HL-60 (cell line): ENCODE measurements at regions not wholly inside any gene's neighbourhood (a gene's known extent, or its start where the extent isn't known, plus 50 kb on each side); places are given as distances from the start of the nearest gene placed in this dataset.

ENCODE experiments used
- DNase-seq, 2 experiments: peaks; one replicate each; pipeline ENCODE4 v3.0.0-alpha.2; 2010 to 2020; ENCODE audit warnings: low read depth in 1 of 2, low spot score in 1 of 2
- H3K27ac ChIP-seq: fragments of 250-450 bp; sonication (Bioruptor Pico); replicated peaks from 2 replicates; pipeline ENCODE4 v1.5.1; 2020; ENCODE audit warnings: mild to moderate bottlenecking, moderate library complexity
- H3K27me3 ChIP-seq: fragments of 250-450 bp; sonication (Bioruptor Pico); 2 replicates; pipeline ENCODE4 v1.5.1; 2021; ENCODE audit warnings: mild to moderate bottlenecking, moderate library complexity; ENCODE audit not compliant: insufficient read depth, poor library complexity, severe bottlenecking
- H3K4me3 ChIP-seq: replicated peaks from 2 replicates; pipeline ENCODE4 v1.5.1; 2011; ENCODE audit warnings: mild to moderate bottlenecking, control low read depth, low read length; ENCODE audit not compliant: insufficient read depth
- GABPA ChIP-seq: IDR thresholded peaks from 2 replicates; pipeline ENCODE4 v1.6.1; 2012; ENCODE audit warnings: low read depth
- POLR2AphosphoS5 ChIP-seq: IDR thresholded peaks from 2 replicates; pipeline ENCODE4 v1.6.1; 2012; ENCODE audit warnings: low read depth
- SPI1 ChIP-seq: IDR thresholded peaks from 2 replicates; pipeline ENCODE4 v1.6.1; 2012; ENCODE audit warnings: low read depth, mild to moderate bottlenecking, borderline replicate concordance
- TF ChIP-seq, protein P1 (sequence below): IDR thresholded peaks from one replicate; pipeline ENCODE4 v1.5.1; 2011; ENCODE audit warnings: low read length, control low read depth, inconsistent platforms; ENCODE audit not compliant: insufficient read depth
- TF ChIP-seq, protein P2 (sequence below): IDR thresholded peaks from 2 replicates; pipeline ENCODE4 v1.6.1; 2012; ENCODE audit warnings: low read depth; ENCODE audit not compliant: insufficient replicate concordance

DNA sequence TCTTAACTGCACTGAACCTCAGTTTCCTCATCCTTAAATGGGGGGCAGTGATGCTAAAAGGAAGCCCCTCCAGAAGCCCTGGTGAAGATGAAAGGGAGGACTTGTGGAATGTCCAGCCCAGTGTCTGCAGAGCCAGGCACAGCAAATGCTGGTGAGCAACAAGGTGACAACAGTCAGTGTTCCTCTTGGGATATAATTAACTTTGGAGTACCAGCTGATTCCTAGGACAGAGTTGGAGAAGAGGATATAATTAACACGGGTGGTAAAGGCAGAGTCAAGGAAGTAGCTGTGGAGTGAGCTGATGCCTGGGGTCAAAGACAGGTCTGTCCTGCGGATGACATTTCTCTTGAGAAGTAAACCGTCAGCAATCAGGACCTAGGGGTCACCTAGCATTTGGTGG lies 60.7 kb upstream of the MRPS6 start:
- TF ChIP-seq SPI1 (no peak), GABPA (no peak), POLR2AphosphoS5 (no peak)
- TF ChIP-seq, protein P1, sequence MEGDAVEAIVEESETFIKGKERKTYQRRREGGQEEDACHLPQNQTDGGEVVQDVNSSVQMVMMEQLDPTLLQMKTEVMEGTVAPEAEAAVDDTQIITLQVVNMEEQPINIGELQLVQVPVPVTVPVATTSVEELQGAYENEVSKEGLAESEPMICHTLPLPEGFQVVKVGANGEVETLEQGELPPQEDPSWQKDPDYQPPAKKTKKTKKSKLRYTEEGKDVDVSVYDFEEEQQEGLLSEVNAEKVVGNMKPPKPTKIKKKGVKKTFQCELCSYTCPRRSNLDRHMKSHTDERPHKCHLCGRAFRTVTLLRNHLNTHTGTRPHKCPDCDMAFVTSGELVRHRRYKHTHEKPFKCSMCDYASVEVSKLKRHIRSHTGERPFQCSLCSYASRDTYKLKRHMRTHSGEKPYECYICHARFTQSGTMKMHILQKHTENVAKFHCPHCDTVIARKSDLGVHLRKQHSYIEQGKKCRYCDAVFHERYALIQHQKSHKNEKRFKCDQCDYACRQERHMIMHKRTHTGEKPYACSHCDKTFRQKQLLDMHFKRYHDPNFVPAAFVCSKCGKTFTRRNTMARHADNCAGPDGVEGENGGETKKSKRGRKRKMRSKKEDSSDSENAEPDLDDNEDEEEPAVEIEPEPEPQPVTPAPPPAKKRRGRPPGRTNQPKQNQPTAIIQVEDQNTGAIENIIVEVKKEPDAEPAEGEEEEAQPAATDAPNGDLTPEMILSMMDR: no peak
- TF ChIP-seq, protein P2, sequence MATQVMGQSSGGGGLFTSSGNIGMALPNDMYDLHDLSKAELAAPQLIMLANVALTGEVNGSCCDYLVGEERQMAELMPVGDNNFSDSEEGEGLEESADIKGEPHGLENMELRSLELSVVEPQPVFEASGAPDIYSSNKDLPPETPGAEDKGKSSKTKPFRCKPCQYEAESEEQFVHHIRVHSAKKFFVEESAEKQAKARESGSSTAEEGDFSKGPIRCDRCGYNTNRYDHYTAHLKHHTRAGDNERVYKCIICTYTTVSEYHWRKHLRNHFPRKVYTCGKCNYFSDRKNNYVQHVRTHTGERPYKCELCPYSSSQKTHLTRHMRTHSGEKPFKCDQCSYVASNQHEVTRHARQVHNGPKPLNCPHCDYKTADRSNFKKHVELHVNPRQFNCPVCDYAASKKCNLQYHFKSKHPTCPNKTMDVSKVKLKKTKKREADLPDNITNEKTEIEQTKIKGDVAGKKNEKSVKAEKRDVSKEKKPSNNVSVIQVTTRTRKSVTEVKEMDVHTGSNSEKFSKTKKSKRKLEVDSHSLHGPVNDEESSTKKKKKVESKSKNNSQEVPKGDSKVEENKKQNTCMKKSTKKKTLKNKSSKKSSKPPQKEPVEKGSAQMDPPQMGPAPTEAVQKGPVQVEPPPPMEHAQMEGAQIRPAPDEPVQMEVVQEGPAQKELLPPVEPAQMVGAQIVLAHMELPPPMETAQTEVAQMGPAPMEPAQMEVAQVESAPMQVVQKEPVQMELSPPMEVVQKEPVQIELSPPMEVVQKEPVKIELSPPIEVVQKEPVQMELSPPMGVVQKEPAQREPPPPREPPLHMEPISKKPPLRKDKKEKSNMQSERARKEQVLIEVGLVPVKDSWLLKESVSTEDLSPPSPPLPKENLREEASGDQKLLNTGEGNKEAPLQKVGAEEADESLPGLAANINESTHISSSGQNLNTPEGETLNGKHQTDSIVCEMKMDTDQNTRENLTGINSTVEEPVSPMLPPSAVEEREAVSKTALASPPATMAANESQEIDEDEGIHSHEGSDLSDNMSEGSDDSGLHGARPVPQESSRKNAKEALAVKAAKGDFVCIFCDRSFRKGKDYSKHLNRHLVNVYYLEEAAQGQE: no peak
- DNase-seq: no peak
- H3K4me3 ChIP-seq: no peak overlapping the region
- no peaks in the 10 kb centered on the region for H3K27me3 ChIP-seq
- no peak overlapping the region for H3K27ac ChIP-seq

- no peak overlapping the region for H3K4me3 ChIP-seq
- H3K27ac ChIP-seq: no peak overlapping the region
- DNase-seq: no peak
- H3K27me3 ChIP-seq: no peaks in the 10 kb centered on the region
- TF ChIP-seq SPI1 (no peak), GABPA (no peak)
These were observed 61.7 kb upstream of the MRPS6 start for GRCh38 chr21:34011660-34012059.

DNA sequence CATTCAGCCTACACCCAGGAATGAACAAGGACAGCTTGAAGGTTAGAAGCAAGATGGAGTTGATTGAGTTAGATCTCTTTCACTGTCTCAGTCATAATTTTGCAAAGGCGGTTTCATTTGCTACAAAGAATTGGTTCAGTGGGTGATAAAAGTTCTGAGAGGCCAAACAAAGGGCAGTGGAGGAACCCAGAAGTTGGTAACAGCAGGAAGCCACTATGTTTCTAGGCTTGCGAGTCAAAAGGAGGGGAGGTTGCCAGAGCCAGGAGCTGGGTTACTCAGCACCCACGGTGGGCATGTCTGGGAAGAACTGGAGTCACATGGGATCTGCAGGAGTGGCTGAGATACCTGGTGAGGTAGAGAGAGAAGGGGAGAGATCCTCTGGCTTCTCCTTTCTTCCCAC lies 64.2 kb upstream of the MRPS6 start:
- DNase-seq: no peak
- TF ChIP-seq, protein P1: no peak
- TF ChIP-seq GABPA: no peak
- TF ChIP-seq POLR2AphosphoS5: no peak
- no peak for TF ChIP-seq SPI1
- TF ChIP-seq, protein P2: no peak

DNA sequence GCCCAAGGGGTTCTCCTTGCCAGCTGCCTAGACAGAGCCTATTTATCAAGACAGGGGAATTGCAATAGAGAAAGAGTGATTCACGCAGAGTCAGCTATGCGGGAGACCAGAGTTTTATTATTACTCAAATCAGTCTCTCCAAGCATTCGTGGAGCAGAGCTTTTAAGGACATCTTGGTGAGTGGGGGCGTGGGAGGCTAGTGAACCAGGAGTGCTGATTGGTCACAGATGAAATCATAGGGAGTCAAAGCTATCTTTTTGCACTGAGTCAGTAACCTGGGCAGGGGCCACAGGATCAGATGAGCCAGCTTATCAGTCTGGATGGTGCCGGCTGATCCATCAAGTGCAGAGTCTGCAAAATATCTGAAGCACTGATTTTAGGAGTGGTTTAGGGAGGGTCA lies 64.8 kb upstream of the MRPS6 start:
- Histone ChIP-seq H3K4me3 (no peak overlapping the region), H3K27ac (no peak overlapping the region), H3K27me3 (no peaks in the 10 kb centered on the region)
- DNase-seq: no peak
- TF ChIP-seq, protein P2: no peak
- TF ChIP-seq, protein P1: no peak
- TF ChIP-seq GABPA (no peak), POLR2AphosphoS5 (no peak), SPI1 (no peak)

More for the DNA sequence above, 64.2 kb upstream of the MRPS6 start:
- H3K27me3 ChIP-seq: no peaks in the 10 kb centered on the region
- H3K4me3 ChIP-seq: no peak overlapping the region
- no peak overlapping the region for H3K27ac ChIP-seq
